ENCODE measurements at regions not wholly inside any gene's neighbourhood (a gene's known extent, or its start where the extent isn't known, plus 50 kb on each side); places are given as distances from the start of the nearest gene placed in this dataset.
"Not testable (repeated sequence)": the region's sequence is repeated elsewhere in the genome, so short reads cannot be mapped to it uniquely, and the experiment has no call there.

GRCh38 chr13:64477146-64477545 lies 2753.0 kb downstream of the PCDH9 start:
- intact Hi-C loops (cut with micrococcal nuclease), result no loop called here
- H3K36me3 ChIP-seq (ENCODE audit: control insufficient read depth in 1 of 2, insufficient read depth in 2 of 2, low read length in 2 of 2), result no peaks in the 10 kb centered on the region
- no TSS peak for BruUV-seq (replicated peaks)

DNA sequence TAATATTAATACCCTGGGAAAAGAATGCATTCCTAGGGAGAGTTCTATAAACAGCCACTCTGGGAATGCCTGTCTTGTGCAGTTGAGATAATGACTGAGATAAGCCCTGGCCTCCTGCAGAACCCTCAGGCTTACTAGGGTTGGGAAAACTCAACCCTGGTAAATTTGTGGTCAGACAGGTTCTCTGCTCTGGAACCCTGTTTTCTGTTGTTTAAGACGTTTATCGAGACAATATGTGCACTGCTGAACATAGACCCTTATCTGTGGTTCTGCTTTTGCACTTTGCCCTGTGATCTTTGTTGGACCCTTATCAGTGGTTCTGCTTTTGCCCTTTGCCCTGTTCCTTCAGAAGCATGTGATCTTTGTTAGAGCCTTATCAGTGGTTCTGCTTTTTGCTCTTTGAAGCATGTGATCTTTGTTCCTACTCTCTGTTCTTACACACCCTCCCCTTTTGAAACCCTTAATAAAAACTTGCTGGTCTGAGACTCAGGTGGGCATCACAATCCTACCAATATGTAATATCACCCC lies 2754.0 kb downstream of the PCDH9 start:
- DNase-seq (ENCODE audit: low read depth, low spot score); H3K36me3 ChIP-seq (ENCODE audit: control insufficient read depth in 1 of 2, insufficient read depth in 2 of 2, low read length in 2 of 2); H2AFZ ChIP-seq (ENCODE audit: low read depth, low read length, poor library complexity, severe bottlenecking); H4K20me1 ChIP-seq (ENCODE audit: insufficient read depth); intact Hi-C loops (cut with micrococcal nuclease); H3K9me2 ChIP-seq (ENCODE audit: insufficient read depth); ATAC-seq; H3K4me3 ChIP-seq (replicated peaks in 1 of 2; ENCODE audit: low read depth in 1 of 2, low read length in 2 of 2); H3K9me3 ChIP-seq (ENCODE audit: control insufficient read depth in 1 of 2, insufficient read depth in 1 of 2, low read depth in 1 of 2, low read length in 2 of 2); POLR2A ChIA-PET; CTCF ChIA-PET; H3K79me2 ChIP-seq (ENCODE audit: insufficient read depth, low read length); H3K27me3 ChIP-seq (ENCODE audit: insufficient read depth, low read length); RAD21 ChIA-PET (ENCODE audit: low non-redundant PET in 1 of 2, low total read pairs in 2 of 2, uncharacterized antibody in 2 of 2, unreplicated experiment in 2 of 2); H3K4me1 ChIP-seq (ENCODE audit: control insufficient read depth in 1 of 2, insufficient read depth in 2 of 2, low read length in 2 of 2); H3K4me2 ChIP-seq (ENCODE audit: low read length); H3K9ac ChIP-seq (ENCODE audit: low read length); H3K27ac ChIP-seq (ENCODE audit: low read depth, low read length); BruUV-seq (replicated peaks): not testable (repeated sequence)

More at GRCh38 chr13:64477146-64477545, 2753.0 kb downstream of the PCDH9 start:
- DNase-seq (ENCODE audit: low read depth, low spot score), result no peak
- Histone ChIP-seq H2AFZ (ENCODE audit: low read depth, low read length, poor library complexity, severe bottlenecking) (no peak overlapping the region), H3K9me3 (ENCODE audit: control insufficient read depth in 1 of 2, insufficient read depth in 1 of 2, low read depth in 1 of 2, low read length in 2 of 2) (no peaks in the 10 kb centered on the region), H3K4me3 (replicated peaks in 1 of 2; ENCODE audit: low read depth in 1 of 2, low read length in 2 of 2) (no peak overlapping the region), H3K27ac (ENCODE audit: low read depth, low read length) (no peak overlapping the region), H3K79me2 (ENCODE audit: insufficient read depth, low read length) (no peaks in the 10 kb centered on the region), H4K20me1 (ENCODE audit: insufficient read depth) (no peaks in the 10 kb centered on the region), H3K4me2 (ENCODE audit: low read length) (no peak overlapping the region), H3K27me3 (ENCODE audit: insufficient read depth, low read length) (no peaks in the 10 kb centered on the region), H3K9me2 (ENCODE audit: insufficient read depth) (0 out of 2 replicates have a peak, but pooled peaks cover 4% of the 10 kb centered on the region), H3K4me1 (ENCODE audit: control insufficient read depth in 1 of 2, insufficient read depth in 2 of 2, low read length in 2 of 2) (no peaks in the 10 kb centered on the region), H3K9ac (ENCODE audit: low read length) (no peak overlapping the region)
- ATAC-seq, result no peak
- RAD21 ChIA-PET (ENCODE audit: low non-redundant PET in 1 of 2, low total read pairs in 2 of 2, uncharacterized antibody in 2 of 2, unreplicated experiment in 2 of 2), result no interaction called here
- POLR2A ChIA-PET, result no interaction called here
- TF ChIP-seq EGR1 (IDR thresholded peaks at IDR 0.05; ENCODE audit: low read depth) (no peak), REST (IDR thresholded peaks at IDR 0.05; ENCODE audit: low read depth) (no peak), YY1 (IDR thresholded peaks at IDR 0.05; ENCODE audit: extremely low read depth, insufficient replicate concordance, low read depth, low read length) (no peak), RAD21 (IDR thresholded peaks at IDR 0.05; ENCODE audit: low read depth) (no peak), FOSL1 (IDR thresholded peaks at IDR 0.05; ENCODE audit: low read depth) (no peak), CEBPB (IDR thresholded peaks at IDR 0.05; ENCODE audit: low read depth) (no peak), JUND (IDR thresholded peaks at IDR 0.05) (no peak), SRF (IDR thresholded peaks at IDR 0.05; ENCODE audit: low read depth) (no peak)
- CTCF ChIA-PET, result no interaction called here

Data from HCT116 (cell line).